Esophagus squamous epithelium (tissue), 4 donors: ENCODE measurements at regions not wholly inside any gene's neighbourhood (a gene's known extent, or its start where the extent isn't known, plus 50 kb on each side); places are given as distances from the start of the nearest gene placed in this dataset.

ENCODE experiments used
- CTCF ChIP-seq, 6 experiments: fragments of 450-650 bp in 4 of 6; fragments of 200-600 bp in 2 of 6; sonication (generic) in 2 of 6; IDR thresholded peaks; one replicate each; pipeline ENCODE4 v1.5.1; 2016 to 2019; ENCODE audit warnings: antibody characterized with exemption in 6 of 6, mild to moderate bottlenecking in 4 of 6, moderate library complexity in 4 of 6
- POLR2A ChIP-seq, 4 donors: fragments of 450-650 bp; IDR thresholded peaks; one replicate each; pipeline ENCODE4 v1.6.1; 2017; ENCODE audit warnings: antibody characterized with exemption in 4 of 4, mild to moderate bottlenecking in 4 of 4, moderate library complexity in 3 of 4

GRCh38 chr12:72888693-72889092, 616.5 kb downstream of the TRHDE start:
- TF ChIP-seq CTCF (IDR thresholded peaks at IDR 0.05) (no peak), POLR2A (IDR thresholded peaks at IDR 0.05) (no peak)
